HG03159 (cell line): ENCODE measurements at regions not wholly inside any gene's neighbourhood (a gene's known extent, or its start where the extent isn't known, plus 50 kb on each side); places are given as distances from the start of the nearest gene placed in this dataset.
"Not testable (repeated sequence)": the region's sequence is repeated elsewhere in the genome, so short reads cannot be mapped to it uniquely, and the experiment has no call there.

Experiments
- ATAC-seq: cut with Tn5 transposase; IDR thresholded peaks from one replicate; pipeline ENCODE4 v1.9.1; 2021; ENCODE audit warnings: mild to moderate bottlenecking, moderate library complexity; ENCODE audit not compliant: unreplicated experiment

GRCh38 chr6:11961923-11962322 lies 50.2 kb upstream of the HIVEP1 start:
- ATAC-seq: no peak

- no peak for ATAC-seq
Measured at GRCh38 chr6:11960909-11961779, 51.0 kb upstream of the HIVEP1 start.

- no peak for ATAC-seq
Measured at GRCh38 chr6:11956781-11957180, 55.3 kb upstream of the HIVEP1 start.

- no peak for ATAC-seq
Measured at GRCh38 chr6:11953641-11954040, 58.5 kb upstream of the HIVEP1 start.

- no peak for ATAC-seq
Measured at GRCh38 chr6:11952316-11952715, 59.8 kb upstream of the HIVEP1 start.

- no peak for ATAC-seq
Measured at GRCh38 chr6:11951868-11952267, 60.2 kb upstream of the HIVEP1 start.

GRCh38 chr6:11950109-11950508 lies 62.0 kb upstream of the HIVEP1 start:
- ATAC-seq: no peak

- no peak for ATAC-seq
Measured at GRCh38 chr6:11947575-11947974, 64.5 kb upstream of the HIVEP1 start.

GRCh38 chr6:11947063-11947462 lies 65.0 kb upstream of the HIVEP1 start:
- no peak for ATAC-seq

GRCh38 chr6:11944111-11944510 lies 68.0 kb upstream of the HIVEP1 start:
- ATAC-seq: no peak

GRCh38 chr6:11943060-11943459 lies 69.1 kb upstream of the HIVEP1 start:
- no peak for ATAC-seq

- no peak for ATAC-seq
Measured at GRCh38 chr6:11942185-11942864, 69.8 kb upstream of the HIVEP1 start.

GRCh38 chr6:11940532-11941166 lies 71.5 kb upstream of the HIVEP1 start:
- not testable (repeated sequence) for ATAC-seq

GRCh38 chr6:11938285-11938890 lies 73.7 kb upstream of the HIVEP1 start:
- no peak for ATAC-seq

- no peak for ATAC-seq
Measured at GRCh38 chr6:11934638-11935037, 77.5 kb upstream of the HIVEP1 start.

- ATAC-seq: not testable (repeated sequence)
Measured at GRCh38 chr6:11932892-11933291, 79.2 kb upstream of the HIVEP1 start.

GRCh38 chr6:11931296-11932035 lies 80.6 kb upstream of the HIVEP1 start:
- ATAC-seq: no peak

GRCh38 chr6:11930834-11931233 lies 81.3 kb upstream of the HIVEP1 start:
- not testable (repeated sequence) for ATAC-seq

GRCh38 chr6:11930240-11930639 lies 81.9 kb upstream of the HIVEP1 start:
- ATAC-seq: no peak

GRCh38 chr6:11929241-11929835 lies 82.8 kb upstream of the HIVEP1 start:
- no peak for ATAC-seq
